ENCODE measurements at regions not wholly inside any gene's neighbourhood (a gene's known extent, or its start where the extent isn't known, plus 50 kb on each side); places are given as distances from the start of the nearest gene placed in this dataset.

- Histone ChIP-seq H3K36me3 (replicated peaks in 1 of 2; ENCODE audit: control insufficient read depth in 2 of 2, insufficient read depth in 2 of 2, low read length in 2 of 2) (no peaks in the 10 kb centered on the region), H2AFZ (ENCODE audit: low read length) (no peak overlapping the region), H3K4me1 (ENCODE audit: control insufficient read depth in 2 of 2, insufficient read depth in 1 of 2, low read depth in 1 of 2, low read length in 2 of 2) (no peaks in the 10 kb centered on the region), H3K27ac (replicated peaks; ENCODE audit: low read length) (no peak overlapping the region), H3K79me1 (ENCODE audit: low read depth, low read length) (no peaks in the 10 kb centered on the region), H3K27me3 (ENCODE audit: control insufficient read depth in 3 of 3, insufficient read depth in 3 of 3, low read depth in 1 of 3, low read length in 3 of 3) (no peaks in the 10 kb centered on the region), H3K14ac (ENCODE audit: low read length) (no peak overlapping the region), H2BK12ac (ENCODE audit: low read length) (no peak overlapping the region), H3K18ac (ENCODE audit: low read length) (no peak overlapping the region), H3K9me3 (replicated peaks in 1 of 2; ENCODE audit: control insufficient read depth in 2 of 2, insufficient read depth in 1 of 2, low read depth in 1 of 2, low read length in 2 of 2) (no peaks in the 10 kb centered on the region), H3K9ac (ENCODE audit: low read depth, low read length, poor library complexity) (no peak overlapping the region), H3K4ac (ENCODE audit: low read length) (no peak overlapping the region), H2AK5ac (ENCODE audit: low read depth, low read length) (no peak overlapping the region), H2BK15ac (ENCODE audit: low read length) (no peak overlapping the region), H3K4me2 (ENCODE audit: insufficient read depth, low read length, poor library complexity, severe bottlenecking) (no peak overlapping the region), H4K91ac (ENCODE audit: low read depth, low read length, poor library complexity) (no peak overlapping the region), H2BK5ac (ENCODE audit: low read length) (no peak overlapping the region), H3K23ac (ENCODE audit: low read depth, low read length, poor library complexity) (no peak overlapping the region), H4K8ac (ENCODE audit: low read depth, low read length) (no peak overlapping the region), H2BK120ac (ENCODE audit: low read depth, low read length) (no peak overlapping the region), H3K4me3 (ENCODE audit: low read length in 2 of 2) (no peak overlapping the region)
- DNase-seq (ENCODE audit: low spot score): no peak
- WGBS, 2 donors (ENCODE audit: extremely low coverage in 2 of 2, insufficient read length in 2 of 2, insufficient replicate concordance in 1 of 2): no CpG with 5 or more reads among the region's 1 CpG
Measured at GRCh38 chr5:155481182-155481581, 467.6 kb downstream of the KIF4B start.

DNA sequence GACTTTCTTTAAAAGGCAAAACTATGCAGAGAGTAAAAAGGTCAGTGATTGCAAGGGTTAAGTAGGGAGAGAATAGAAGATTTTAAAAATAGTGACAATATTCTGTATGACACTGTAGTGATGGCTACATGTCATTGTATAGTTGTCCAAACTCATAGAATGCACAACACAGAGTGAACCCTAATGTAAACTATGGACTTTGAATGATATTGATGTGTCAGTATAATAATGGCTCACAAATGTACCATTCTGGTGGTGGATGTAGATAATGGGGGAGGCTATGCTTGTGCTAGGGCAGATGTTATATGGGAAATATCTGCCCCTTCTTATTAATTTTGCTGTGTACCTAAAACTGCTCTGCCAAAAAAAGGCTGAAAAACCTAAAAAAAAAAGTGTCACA lies 468.9 kb downstream of the KIF4B start:
- Histone ChIP-seq H3K14ac (ENCODE audit: low read length) (no peak overlapping the region), H2AK5ac (ENCODE audit: low read depth, low read length) (no peak overlapping the region), H3K4me1 (ENCODE audit: control insufficient read depth in 2 of 2, insufficient read depth in 1 of 2, low read depth in 1 of 2, low read length in 2 of 2) (no peaks in the 10 kb centered on the region), H3K9me3 (replicated peaks in 1 of 2; ENCODE audit: control insufficient read depth in 2 of 2, insufficient read depth in 1 of 2, low read depth in 1 of 2, low read length in 2 of 2) (no peaks in the 10 kb centered on the region), H2AFZ (ENCODE audit: low read length) (no peak overlapping the region), H4K91ac (ENCODE audit: low read depth, low read length, poor library complexity) (no peak overlapping the region), H4K8ac (ENCODE audit: low read depth, low read length) (no peak overlapping the region), H3K27ac (replicated peaks; ENCODE audit: low read length) (no peak overlapping the region), H3K27me3 (ENCODE audit: control insufficient read depth in 3 of 3, insufficient read depth in 3 of 3, low read depth in 1 of 3, low read length in 3 of 3) (no peaks in the 10 kb centered on the region), H3K4me3 (ENCODE audit: low read length in 2 of 2) (no peak overlapping the region), H3K18ac (ENCODE audit: low read length) (no peak overlapping the region), H3K9ac (ENCODE audit: low read depth, low read length, poor library complexity) (no peak overlapping the region), H2BK12ac (ENCODE audit: low read length) (no peak overlapping the region), H2BK120ac (ENCODE audit: low read depth, low read length) (no peak overlapping the region), H2BK15ac (ENCODE audit: low read length) (no peak overlapping the region), H3K23ac (ENCODE audit: low read depth, low read length, poor library complexity) (no peak overlapping the region), H2BK5ac (ENCODE audit: low read length) (no peak overlapping the region), H3K4me2 (ENCODE audit: insufficient read depth, low read length, poor library complexity, severe bottlenecking) (no peak overlapping the region), H3K4ac (ENCODE audit: low read length) (no peak overlapping the region), H3K36me3 (replicated peaks in 1 of 2; ENCODE audit: control insufficient read depth in 2 of 2, insufficient read depth in 2 of 2, low read length in 2 of 2) (no peaks in the 10 kb centered on the region), H3K79me1 (ENCODE audit: low read depth, low read length) (no peaks in the 10 kb centered on the region)
- no peak for DNase-seq (ENCODE audit: low spot score)

GRCh38 chr5:155485386-155485785 lies 471.8 kb downstream of the KIF4B start:
- Histone ChIP-seq H2BK120ac (ENCODE audit: low read depth, low read length) (no peak overlapping the region), H4K8ac (ENCODE audit: low read depth, low read length) (no peak overlapping the region), H2BK12ac (ENCODE audit: low read length) (no peak overlapping the region), H3K4ac (ENCODE audit: low read length) (no peak overlapping the region), H3K18ac (ENCODE audit: low read length) (no peak overlapping the region), H3K79me1 (ENCODE audit: low read depth, low read length) (no peaks in the 10 kb centered on the region), H3K4me2 (ENCODE audit: insufficient read depth, low read length, poor library complexity, severe bottlenecking) (no peak overlapping the region), H2BK5ac (ENCODE audit: low read length) (no peak overlapping the region), H3K9me3 (replicated peaks in 1 of 2; ENCODE audit: control insufficient read depth in 2 of 2, insufficient read depth in 1 of 2, low read depth in 1 of 2, low read length in 2 of 2) (no peaks in the 10 kb centered on the region), H3K4me1 (ENCODE audit: control insufficient read depth in 2 of 2, insufficient read depth in 1 of 2, low read depth in 1 of 2, low read length in 2 of 2) (no peaks in the 10 kb centered on the region), H2BK15ac (ENCODE audit: low read length) (no peak overlapping the region), H3K9ac (ENCODE audit: low read depth, low read length, poor library complexity) (no peak overlapping the region), H3K27ac (replicated peaks; ENCODE audit: low read length) (no peak overlapping the region), H2AFZ (ENCODE audit: low read length) (no peak overlapping the region), H4K91ac (ENCODE audit: low read depth, low read length, poor library complexity) (no peak overlapping the region), H2AK5ac (ENCODE audit: low read depth, low read length) (no peak overlapping the region), H3K4me3 (ENCODE audit: low read length in 2 of 2) (no peak overlapping the region), H3K23ac (ENCODE audit: low read depth, low read length, poor library complexity) (no peak overlapping the region), H3K27me3 (ENCODE audit: control insufficient read depth in 3 of 3, insufficient read depth in 3 of 3, low read depth in 1 of 3, low read length in 3 of 3) (no peaks in the 10 kb centered on the region), H3K14ac (ENCODE audit: low read length) (no peak overlapping the region), H3K36me3 (replicated peaks in 1 of 2; ENCODE audit: control insufficient read depth in 2 of 2, insufficient read depth in 2 of 2, low read length in 2 of 2) (no peaks in the 10 kb centered on the region)
- no peak for DNase-seq (ENCODE audit: low spot score)
- WGBS, 2 donors (ENCODE audit: extremely low coverage in 2 of 2, insufficient read length in 2 of 2, insufficient replicate concordance in 1 of 2): no CpG with 5 or more reads among the region's 2 CpGs

GRCh38 chr5:155489949-155490348 lies 476.4 kb downstream of the KIF4B start:
- Histone ChIP-seq H2AK5ac (ENCODE audit: low read depth, low read length) (no peak overlapping the region), H3K9ac (ENCODE audit: low read depth, low read length, poor library complexity) (no peak overlapping the region), H2AFZ (ENCODE audit: low read length) (no peak overlapping the region), H3K4me2 (ENCODE audit: insufficient read depth, low read length, poor library complexity, severe bottlenecking) (no peak overlapping the region), H3K27ac (replicated peaks; ENCODE audit: low read length) (no peak overlapping the region), H3K36me3 (replicated peaks in 1 of 2; ENCODE audit: control insufficient read depth in 2 of 2, insufficient read depth in 2 of 2, low read length in 2 of 2) (no peaks in the 10 kb centered on the region), H3K9me3 (replicated peaks in 1 of 2; ENCODE audit: control insufficient read depth in 2 of 2, insufficient read depth in 1 of 2, low read depth in 1 of 2, low read length in 2 of 2) (no peaks in the 10 kb centered on the region), H3K4me1 (ENCODE audit: control insufficient read depth in 2 of 2, insufficient read depth in 1 of 2, low read depth in 1 of 2, low read length in 2 of 2) (no peaks in the 10 kb centered on the region), H3K23ac (ENCODE audit: low read depth, low read length, poor library complexity) (no peak overlapping the region), H3K14ac (ENCODE audit: low read length) (no peak overlapping the region), H3K18ac (ENCODE audit: low read length) (no peak overlapping the region), H2BK12ac (ENCODE audit: low read length) (no peak overlapping the region), H2BK15ac (ENCODE audit: low read length) (no peak overlapping the region), H2BK5ac (ENCODE audit: low read length) (no peak overlapping the region), H3K79me1 (ENCODE audit: low read depth, low read length) (no peaks in the 10 kb centered on the region), H3K4me3 (ENCODE audit: low read length in 2 of 2) (no peak overlapping the region), H3K27me3 (ENCODE audit: control insufficient read depth in 3 of 3, insufficient read depth in 3 of 3, low read depth in 1 of 3, low read length in 3 of 3) (no peaks in the 10 kb centered on the region), H2BK120ac (ENCODE audit: low read depth, low read length) (no peak overlapping the region), H4K8ac (ENCODE audit: low read depth, low read length) (no peak overlapping the region), H3K4ac (ENCODE audit: low read length) (no peak overlapping the region), H4K91ac (ENCODE audit: low read depth, low read length, poor library complexity) (no peak overlapping the region)
- DNase-seq (ENCODE audit: low spot score): no peak
